ENCODE measurements at regions not wholly inside any gene's neighbourhood (a gene's known extent, or its start where the extent isn't known, plus 50 kb on each side); places are given as distances from the start of the nearest gene placed in this dataset.
A peak's percentile ranks its signal among the peaks of the same experiment; 100 is the strongest.

GRCh38 chr7:45979275-45980180, 58.5 kb upstream of the IGFBP3 start:
- peaks cover 4% of the 10 kb centered on the region for H3K4me1 ChIP-seq (ENCODE audit: insufficient read depth)
- no peak overlapping the region for H2AFZ ChIP-seq
- H3K9me2 ChIP-seq (ENCODE audit: insufficient read depth): peaks cover 3% of the 10 kb centered on the region; the same call in 1 of the 2 replicates
- H3K27ac ChIP-seq (ENCODE audit: low read depth): no peak overlapping the region
- TF ChIP-seq ETS1 (IDR thresholded peaks at IDR 0.05): no peak
- no peak for TF ChIP-seq ZNF462 (CRISPR knock-in tag; IDR thresholded peaks at IDR 0.05)
- TF ChIP-seq ZNF114 (CRISPR knock-in tag; IDR thresholded peaks at IDR 0.05): no peak
- TF ChIP-seq EZH2 (IDR thresholded peaks at IDR 0.05; ENCODE audit: low read depth, unreplicated experiment): no peak
- TF ChIP-seq CTCF (conservative IDR thresholded peaks at IDR 0.05; ENCODE audit: low read depth in 2 of 2): no peak
- no peak for TF ChIP-seq ZNF331 (CRISPR knock-in tag; IDR thresholded peaks at IDR 0.05; ENCODE audit: low read depth)
- no peak for TF ChIP-seq POLR2AphosphoS5 (IDR thresholded peaks at IDR 0.05; ENCODE audit: low read depth)
- TF ChIP-seq JUNB (IDR thresholded peaks at IDR 0.05; ENCODE audit: unreplicated experiment): no peak
- no peak for TF ChIP-seq CREB1 (CRISPR knock-in tag; IDR thresholded peaks at IDR 0.05; ENCODE audit: low read depth)
- TF ChIP-seq EZH2phosphoT487 (IDR thresholded peaks at IDR 0.05; ENCODE audit: unreplicated experiment): no peak
- no peak for TF ChIP-seq STAT1 (IDR thresholded peaks at IDR 0.05; ENCODE audit: unreplicated experiment)
- H3K36me3 ChIP-seq (ENCODE audit: insufficient read depth): no peaks in the 10 kb centered on the region; the same call in 1 of the 2 replicates
- no peaks in the 10 kb centered on the region for H3K27me3 ChIP-seq (ENCODE audit: insufficient read depth)
- no peak overlapping the region for H3K4me3 Mint-ChIP-seq
- no peak overlapping the region for H3K4me3 ChIP-seq
- no peak overlapping the region for H3K4me2 ChIP-seq
- H3K9me3 Mint-ChIP-seq: peaks cover 31% of the 10 kb centered on the region
- no peaks in the 10 kb centered on the region for H3K79me2 ChIP-seq (replicated peaks; ENCODE audit: insufficient read depth)
- H4K20me1 ChIP-seq (replicated peaks; ENCODE audit: insufficient read depth): no peaks in the 10 kb centered on the region
- H3K4me1 Mint-ChIP-seq: peaks cover 11% of the 10 kb centered on the region
- DNase-seq (ENCODE audit: low spot score) (no peak), ATAC-seq (no peak)
- H3K36me3 Mint-ChIP-seq (ENCODE audit: low read depth): peaks cover 11% of the 10 kb centered on the region; the same call in 2 of the 3 replicates
- no peaks in the 10 kb centered on the region for H3F3A ChIP-seq (replicated peaks; ENCODE audit: low read depth)
- H3K27ac Mint-ChIP-seq: peak overlapping the region; percentile 54; the same call in 1 of the 2 replicates
- peaks cover 7% of the 10 kb centered on the region for H3K27me3 Mint-ChIP-seq (ENCODE audit: insufficient read depth, low read depth, poor library complexity)
